B cell (primary cell): ENCODE measurements at regions not wholly inside any gene's neighbourhood (a gene's known extent, or its start where the extent isn't known, plus 50 kb on each side); places are given as distances from the start of the nearest gene placed in this dataset.
"Not testable (repeated sequence)": the region's sequence is repeated elsewhere in the genome, so short reads cannot be mapped to it uniquely, and the experiment has no call there.

ENCODE experiments used
- ATAC-seq: fragments of 200-7000 bp; cut with Tn5 transposase; one replicate; pipeline ENCODE4 v1.10.0; 2021; ENCODE audit warnings: low read depth, mild to moderate bottlenecking, moderate number of reproducible peaks, moderate library complexity
- CTCF ChIA-PET: fragments of 350-600 bp; sonication (Branson Sonifier 250); formaldehyde crosslinking; loops from one replicate; lab custom pipeline; 2021; ENCODE audit warnings: antibody characterized with exemption, inconsistent platforms; lab: Charles Lee
- POLR2A ChIA-PET: fragments of 350-600 bp; sonication (Branson Sonifier 250); formaldehyde crosslinking; loops from one replicate; lab custom pipeline; 2021; ENCODE audit warnings: antibody characterized with exemption; lab: Charles Lee
- DNase-seq: peaks from one replicate; pipeline ENCODE4 v3.0.0; 2013
- H2AFZ ChIP-seq: 2 replicates; pipeline ENCODE4 v1.6.1; 2012; ENCODE audit warnings: mild to moderate bottlenecking, low read depth, low read length; ENCODE audit not compliant: insufficient read depth, poor library complexity, severe bottlenecking
- H3K27ac ChIP-seq, 2 donors: 1 replicate in 1 of 2; 2 replicates in 1 of 2; pipeline ENCODE4 v1.5.1; 2012 to 2013; ENCODE audit warnings: low read length in 2 of 2, mild to moderate bottlenecking in 2 of 2, moderate library complexity in 1 of 2
- H3K27me3 ChIP-seq, 4 experiments: fragments of 200-600 bp in 1 of 4; sonication (generic) in 1 of 4; replicated peaks in 1 of 4; 1 replicate in 2 of 4; 2 replicates in 2 of 4; pipeline versions ENCODE4 v1.6.1 to v1.7.0; 2013 to 2016; ENCODE audit warnings: low read length in 3 of 4, mild to moderate bottlenecking in 2 of 4, mixed read lengths in 1 of 4, moderate library complexity in 1 of 4; ENCODE audit not compliant: insufficient read depth in 4 of 4, control insufficient read depth in 3 of 4; ENCODE audit errors: control extremely low read depth in 1 of 4
- H3K36me3 ChIP-seq, 2 experiments: replicated peaks in 1 of 2; 1 replicate in 1 of 2; 2 replicates in 1 of 2; pipeline versions ENCODE4 v1.6.1 to v1.7.1; 2013; ENCODE audit warnings: low read length in 1 of 2; ENCODE audit not compliant: insufficient read depth in 2 of 2, control insufficient read depth in 1 of 2; ENCODE audit errors: control extremely low read depth in 1 of 2, extremely low read depth in 1 of 2
- H3K4me1 ChIP-seq, 2 donors: fragments of 200-600 bp in 1 of 2; sonication (generic) in 1 of 2; 1 replicate in 1 of 2; 2 replicates in 1 of 2; pipeline versions ENCODE4 v1.5.1 to v1.6.1; 2013 to 2017; ENCODE audit warnings: low read length in 2 of 2; ENCODE audit not compliant: control insufficient read depth in 2 of 2, insufficient read depth in 2 of 2
- H3K4me2 ChIP-seq: replicated peaks from 2 replicates; pipeline ENCODE3; 2012; ENCODE audit warnings: mild to moderate bottlenecking, low read depth, low read length; ENCODE audit not compliant: poor library complexity, severe bottlenecking
- H3K4me3 ChIP-seq, 5 experiments: fragments of 200-600 bp in 1 of 5; sonication (generic) in 1 of 5; 1 replicate in 3 of 5; 2 replicates in 2 of 5; pipeline versions ENCODE4 v1.5.1 to v1.7.0; 2011 to 2016; ENCODE audit warnings: low read length in 4 of 5, mild to moderate bottlenecking in 4 of 5, low read depth in 2 of 5, control low read depth in 1 of 5, moderate library complexity in 1 of 5; ENCODE audit not compliant: insufficient read depth in 1 of 5; ENCODE audit errors: control extremely low read depth in 1 of 5, extremely low read depth in 1 of 5
- H3K79me2 ChIP-seq: fragments of 200-600 bp; sonication (generic); one replicate; pipeline ENCODE4 v1.6.0; 2016; ENCODE audit warnings: low read length; ENCODE audit not compliant: control insufficient read depth, insufficient read depth
- H3K9ac ChIP-seq: fragments of 200-600 bp; sonication (generic); 2 replicates; pipeline ENCODE4 v1.6.1; 2017; ENCODE audit warnings: mild to moderate bottlenecking, low read length, moderate library complexity
- H3K9me3 ChIP-seq, 3 donors: one replicate each; pipeline versions ENCODE4 v1.6.1 to v1.7.1; 2013; ENCODE audit warnings: low read length in 2 of 3; ENCODE audit not compliant: control insufficient read depth in 2 of 3, insufficient read depth in 1 of 3; ENCODE audit errors: control extremely low read depth in 1 of 3
- H4K20me1 ChIP-seq: 2 replicates; pipeline ENCODE4 v1.6.0; 2012; ENCODE audit warnings: mild to moderate bottlenecking, low read length; ENCODE audit not compliant: insufficient read depth, control insufficient read depth, poor library complexity, severe bottlenecking
- H3K27ac Mint-ChIP-seq: one replicate; pipeline ENCODE4 v1.8.0; 2021; ENCODE audit warnings: mixed read lengths
- H3K27me3 Mint-ChIP-seq: one replicate; pipeline ENCODE4 v1.8.0; 2021; ENCODE audit warnings: mixed read lengths
- H3K4me1 Mint-ChIP-seq: one replicate; pipeline ENCODE4 v1.8.0; 2021; ENCODE audit warnings: mixed read lengths
- H3K4me3 Mint-ChIP-seq: one replicate; pipeline ENCODE4 v1.8.0; 2021; ENCODE audit warnings: mixed read lengths
- H3K9me3 Mint-ChIP-seq: one replicate; pipeline ENCODE4 v1.8.0; 2022; ENCODE audit warnings: mixed read lengths; ENCODE audit not compliant: insufficient read depth
- EZH2 ChIP-seq: IDR thresholded peaks from 2 replicates; pipeline ENCODE4 v1.6.1; 2012; ENCODE audit warnings: borderline replicate concordance, low read depth, mild to moderate bottlenecking, moderate library complexity, low read length; ENCODE audit not compliant: insufficient read depth, poor library complexity, severe bottlenecking
- WGBS: methylation state at CpG from one replicate; pipeline ENCODE4 v1.1.5; 2013; ENCODE audit warnings: missing lambda C conversion rate; ENCODE audit not compliant: insufficient coverage; 5-methylcytosine and 5-hydroxymethylcytosine counted together
- intact Hi-C: fragments of 100-400 bp; cut with micrococcal nuclease; formaldehyde crosslinking; loops from one replicate; pipeline ENCODE4 v1.10.0; 2022

DNA sequence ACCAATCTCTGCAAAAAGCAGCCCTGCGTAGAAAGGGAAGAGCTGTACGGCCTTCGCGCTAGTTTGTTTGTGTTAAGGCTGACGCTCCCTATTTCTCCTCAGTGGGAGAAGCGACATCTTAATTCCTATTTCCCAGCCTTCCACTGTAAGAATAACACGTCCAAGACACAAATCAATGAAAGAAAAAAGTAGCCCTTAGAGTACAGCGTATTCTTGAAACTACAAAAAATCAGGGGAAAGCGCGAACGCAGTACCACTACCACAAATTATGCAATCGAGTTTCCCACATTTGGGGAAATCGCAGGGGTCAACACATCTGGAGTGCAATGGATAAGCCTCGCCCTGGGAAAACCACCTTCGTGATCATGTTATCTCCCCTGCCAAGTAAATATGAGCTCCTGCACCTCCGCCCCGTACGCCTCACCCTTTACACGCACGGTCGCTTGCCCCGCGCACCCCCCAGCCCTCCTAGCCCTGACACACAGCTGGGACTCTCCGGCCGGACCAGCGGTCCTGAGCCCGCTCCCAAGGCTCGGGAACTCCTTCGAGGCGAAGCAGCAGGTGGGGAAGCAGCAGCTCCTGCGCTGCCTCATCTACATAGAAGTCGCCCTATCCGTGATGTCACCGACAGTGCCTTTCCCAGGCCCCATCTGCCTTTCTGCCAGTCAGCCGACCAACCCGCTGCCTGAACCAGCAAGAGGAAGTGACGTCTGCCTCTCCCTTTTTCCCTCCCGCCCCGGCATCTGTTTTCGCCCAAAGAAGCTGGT is 94.7 kb downstream of the PPIAL4G start:
- H4K20me1 ChIP-seq, result no peaks in the 10 kb centered on the region
- peak overlapping the region; percentile 99 for H3K4me3 Mint-ChIP-seq
- ATAC-seq, result peak; percentile 77

DNA sequence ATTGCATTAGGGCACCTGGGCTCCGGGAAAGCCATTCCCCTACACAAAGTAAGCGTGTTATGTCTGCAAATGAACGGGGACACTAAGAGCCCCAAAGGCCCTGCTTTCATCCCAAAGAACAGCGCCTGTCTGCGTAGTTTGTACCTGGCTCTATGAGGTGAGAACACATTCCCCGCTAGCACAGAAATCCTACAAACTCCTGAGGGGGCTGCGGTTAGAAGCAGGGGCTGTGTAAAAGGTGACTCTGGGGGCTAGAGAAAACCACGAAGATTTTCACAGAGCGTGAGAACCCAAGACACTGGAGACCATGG is 95.2 kb downstream of the PPIAL4G start:
- H3K27ac ChIP-seq, result peak overlapping the region; percentile 90 to 98
- H3K79me2 ChIP-seq, result peaks cover 31% of the 10 kb centered on the region
- H3K9me3 Mint-ChIP-seq, H3K27me3 ChIP-seq, H4K20me1 ChIP-seq, H3K9me3 ChIP-seq, DNase-seq, H3K27me3 Mint-ChIP-seq, H3K36me3 ChIP-seq, ATAC-seq: not testable (repeated sequence)
- peaks cover 35 to 39% of the 10 kb centered on the region in 2 donors for H3K4me1 ChIP-seq
- CTCF ChIA-PET, result interaction anchor here (1.3 kb wide), 1 partner anchor 16 kb away, joined by 7 read pairs; no protein-coding TSS in a partner anchor
- Mint-ChIP-seq H3K4me3 (peak overlapping the region; percentile 99), H3K4me1 (peaks cover 53% of the 10 kb centered on the region), H3K27ac (peak overlapping the region; percentile 100)
- H3K9ac ChIP-seq, result peak overlapping the region; percentile 91
- POLR2A ChIA-PET, result interaction anchor here (1.1 to 1.4 kb wide), 3 partner anchors 11 to 54 kb away, joined by 3 to 14 read pairs (median 4); no protein-coding TSS in a partner anchor
- peak overlapping the region; percentile 88 for H2AFZ ChIP-seq
- H3K4me2 ChIP-seq, result peak overlapping the region; percentile 77
- H3K4me3 ChIP-seq, result peak overlapping the region in 2 of 5 experiments; percentile 63 to 68
- intact Hi-C loops, result loop anchor here (1.0 kb wide), 1 partner anchor 14 kb away; no protein-coding TSS in a partner anchor
- WGBS, result 72% methylated on average over 3 of the region's 9 CpGs

More for the DNA sequence above, 94.7 kb downstream of the PPIAL4G start:
- peak overlapping the region; percentile 90 to 98 for H3K27ac ChIP-seq
- no peak for TF ChIP-seq EZH2
- DNase-seq, result peak; percentile 93
- peak overlapping the region; percentile 38 to 73 (median 63) for H3K4me3 ChIP-seq
- peaks cover 49% of the 10 kb centered on the region for H3K4me1 Mint-ChIP-seq
- H3K27me3 ChIP-seq, result no peaks in the 10 kb centered on the region
- H3K36me3 ChIP-seq, result no peaks in the 10 kb centered on the region
- ChIA-PET POLR2A (interaction anchor here (0.8 to 1.4 kb wide), 5 partner anchors 10 to 134 kb away, joined by 3 to 14 read pairs (median 4); no protein-coding TSS in a partner anchor), CTCF (interaction anchor here (0.6 to 1.3 kb wide), 3 partner anchors 13 to 31 kb away, joined by 3 to 7 read pairs (median 3); no protein-coding TSS in a partner anchor)
- peaks cover 31 to 33% of the 10 kb centered on the region in 2 donors for H3K4me1 ChIP-seq
- peak overlapping the region; percentile 91 for H3K9ac ChIP-seq
- intact Hi-C loops, result loop anchor here (1.0 kb wide), 1 partner anchor 14 kb away; no protein-coding TSS in a partner anchor
- no peaks in the 10 kb centered on the region for H3K9me3 ChIP-seq
- no peaks in the 10 kb centered on the region for H3K9me3 Mint-ChIP-seq
- peak overlapping the region; percentile 88 for H2AFZ ChIP-seq
- WGBS, result 7% methylated on average over 37 of the region's 40 CpGs
- peak overlapping the region; percentile 77 for H3K4me2 ChIP-seq
- H3K79me2 ChIP-seq, result peaks cover 29% of the 10 kb centered on the region
- H3K27me3 Mint-ChIP-seq, result no peaks in the 10 kb centered on the region
- peak overlapping the region; percentile 100 for H3K27ac Mint-ChIP-seq

DNA sequence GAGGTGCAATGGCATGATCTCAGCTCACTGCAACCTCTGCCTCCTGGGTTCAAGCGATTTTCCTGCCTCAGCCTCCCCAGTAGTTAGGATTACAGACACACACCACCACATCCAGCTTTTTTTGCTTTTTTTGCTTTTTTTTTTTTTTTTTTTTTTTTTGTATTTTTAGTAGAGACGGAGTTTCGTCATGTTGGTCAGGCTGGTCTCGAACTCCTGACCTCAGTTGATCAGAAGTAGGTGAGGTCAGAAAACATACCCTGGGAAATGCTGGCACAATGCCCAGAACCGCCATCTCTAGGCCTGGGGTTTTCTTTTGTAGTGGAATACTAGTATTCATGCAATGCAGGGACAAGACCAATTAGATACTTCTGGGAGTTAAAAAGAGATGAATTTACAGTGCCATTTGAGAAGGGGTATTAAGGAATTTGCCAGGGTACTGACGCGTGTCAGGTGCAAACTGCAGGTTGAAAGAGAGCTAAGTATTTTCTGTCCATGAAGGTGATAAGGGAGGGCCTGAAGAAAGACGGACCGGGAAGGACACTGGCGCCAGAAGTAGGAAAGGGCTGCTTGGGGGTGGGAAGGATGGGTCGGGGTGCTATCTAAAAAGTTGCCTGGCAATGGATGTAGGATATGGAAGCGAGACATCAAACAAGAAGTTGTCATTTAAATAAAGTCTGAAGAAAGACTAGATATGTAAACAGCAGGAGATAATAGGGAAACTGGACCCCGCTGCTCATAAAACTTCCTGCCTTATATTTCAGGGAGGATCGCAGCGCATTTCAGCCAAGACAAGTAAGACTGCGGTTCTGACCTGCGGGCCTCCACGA is 95.8 kb downstream of the PPIAL4G start:
- intact Hi-C loops, H3K9me3 ChIP-seq, H3K36me3 ChIP-seq, H3K27me3 Mint-ChIP-seq, H3K9me3 Mint-ChIP-seq, H3K9ac ChIP-seq, H4K20me1 ChIP-seq, H3K27me3 ChIP-seq, ATAC-seq: not testable (repeated sequence)
- H3K4me2 ChIP-seq, result peak overlapping the region; percentile 77
- Mint-ChIP-seq H3K4me3 (peak overlapping the region; percentile 99), H3K4me1 (peaks cover 53% of the 10 kb centered on the region), H3K27ac (peak overlapping the region; percentile 100)
- peak overlapping the region; percentile 90 to 98 for H3K27ac ChIP-seq
- ChIA-PET CTCF (interaction anchor here (1.1 kb wide), 1 partner anchor 42 kb away, joined by 3 read pairs; no protein-coding TSS in a partner anchor), POLR2A (interaction anchor here (1.1 kb wide), 1 partner anchor 53 kb away, joined by 3 read pairs; no protein-coding TSS in a partner anchor)
- peak; percentile 16 for DNase-seq
- H2AFZ ChIP-seq, result peak overlapping the region; percentile 88
- peak overlapping the region in 1 of 5 experiments; percentile 63 for H3K4me3 ChIP-seq
- H3K4me1 ChIP-seq, result peaks cover 35 to 39% of the 10 kb centered on the region in 2 donors
- H3K79me2 ChIP-seq, result peaks cover 36% of the 10 kb centered on the region
- WGBS, result 95% methylated on average over 15 of the region's 18 CpGs
